ENCODE measurements at regions not wholly inside any gene's neighbourhood (a gene's known extent, or its start where the extent isn't known, plus 50 kb on each side); places are given as distances from the start of the nearest gene placed in this dataset.
"Not testable (repeated sequence)": the region's sequence is repeated elsewhere in the genome, so short reads cannot be mapped to it uniquely, and the experiment has no call there.

- 87% methylated on average over 1 of the region's 1 CpG for WGBS
- Histone ChIP-seq H3K4me1 (ENCODE audit: control insufficient read depth, insufficient read depth, low read length) (no peaks in the 10 kb centered on the region), H3K27me3 (ENCODE audit: control insufficient read depth, insufficient read depth) (no peaks in the 10 kb centered on the region), H3K4me3 (ENCODE audit: low read length) (no peak overlapping the region), H3K27ac (ENCODE audit: low read length) (no peak overlapping the region), H3K9me3 (ENCODE audit: control insufficient read depth, low read length) (no peaks in the 10 kb centered on the region)
- ATAC-seq, result no peak
- DNase-seq, result no peak
- intact Hi-C loops (cut with DNase I), result no loop called here
Observed at GRCh38 chr7:56213574-56213973, 97.4 kb upstream of the NUPR2 start.

DNA sequence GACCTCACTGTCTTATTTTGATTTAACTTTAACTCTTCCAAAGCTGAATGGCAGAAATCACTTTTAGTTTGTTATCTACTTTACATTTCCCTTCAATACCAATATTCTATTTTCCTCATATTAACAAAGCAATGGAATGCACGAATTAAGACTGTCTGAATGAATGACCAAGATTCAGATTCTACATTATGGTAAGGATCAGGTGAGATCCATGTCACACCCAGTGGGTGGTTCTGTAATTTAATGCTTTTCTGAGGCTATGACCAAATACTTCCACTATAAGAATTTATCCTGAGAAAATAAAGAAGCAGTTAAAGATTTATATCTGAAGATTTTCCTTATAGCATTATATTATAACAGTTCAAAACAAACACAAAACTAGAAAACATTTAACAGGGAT is 90.2 kb upstream of the NUPR2 start:
- no peaks in the 10 kb centered on the region for H3K4me1 ChIP-seq (ENCODE audit: control insufficient read depth, insufficient read depth, low read length)
- H3K9me3 ChIP-seq (ENCODE audit: control insufficient read depth, low read length), result no peaks in the 10 kb centered on the region
- 32% methylated on average over 1 of the region's 1 CpG for WGBS
- ATAC-seq (no peak), DNase-seq (no peak)
- intact Hi-C loops (cut with DNase I), result no loop called here
- no peak overlapping the region for H3K4me3 ChIP-seq (ENCODE audit: low read length)
- H3K27ac ChIP-seq (ENCODE audit: low read length), result no peak overlapping the region
- no peaks in the 10 kb centered on the region for H3K27me3 ChIP-seq (ENCODE audit: control insufficient read depth, insufficient read depth)

GRCh38 chr7:56199639-56200038 is 83.4 kb upstream of the NUPR2 start:
- Histone ChIP-seq H3K27ac (ENCODE audit: low read length) (no peak overlapping the region), H3K4me1 (ENCODE audit: control insufficient read depth, insufficient read depth, low read length) (no peaks in the 10 kb centered on the region), H3K27me3 (ENCODE audit: control insufficient read depth, insufficient read depth) (no peaks in the 10 kb centered on the region), H3K9me3 (ENCODE audit: control insufficient read depth, low read length) (peaks cover 2% of the 10 kb centered on the region), H3K4me3 (ENCODE audit: low read length) (no peak overlapping the region)
- DNase-seq (no peak), ATAC-seq (no peak)
- intact Hi-C loops (cut with DNase I), result no loop called here
- WGBS, result 64% methylated on average over 4 of the region's 4 CpGs

DNA sequence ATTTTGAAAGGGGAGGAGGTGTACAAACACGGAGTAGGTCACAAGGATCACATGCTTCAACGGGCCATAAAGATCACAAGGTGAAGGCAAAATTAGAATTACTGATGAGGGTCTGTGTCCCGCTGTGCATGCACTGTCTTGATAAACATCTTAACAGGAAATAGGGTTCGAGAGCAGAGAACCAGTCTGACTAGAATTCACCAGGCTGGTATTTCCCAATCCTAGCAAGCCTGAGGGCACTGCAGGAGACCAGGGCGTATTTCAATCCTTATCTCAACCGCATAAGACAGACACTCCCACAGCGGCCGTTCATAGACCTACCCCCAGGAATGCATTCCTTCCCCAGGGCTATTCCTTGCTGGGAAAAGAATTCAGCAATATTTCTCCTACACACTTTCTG is 80.0 kb upstream of the NUPR2 start:
- intact Hi-C loops (cut with DNase I); H3K4me1 ChIP-seq (ENCODE audit: control insufficient read depth, insufficient read depth, low read length); H3K27ac ChIP-seq (ENCODE audit: low read length); DNase-seq; H3K4me3 ChIP-seq (ENCODE audit: low read length); H3K9me3 ChIP-seq (ENCODE audit: control insufficient read depth, low read length); ATAC-seq; H3K27me3 ChIP-seq (ENCODE audit: control insufficient read depth, insufficient read depth): not testable (repeated sequence)
- WGBS, result 72% methylated on average over 8 of the region's 8 CpGs

DNA sequence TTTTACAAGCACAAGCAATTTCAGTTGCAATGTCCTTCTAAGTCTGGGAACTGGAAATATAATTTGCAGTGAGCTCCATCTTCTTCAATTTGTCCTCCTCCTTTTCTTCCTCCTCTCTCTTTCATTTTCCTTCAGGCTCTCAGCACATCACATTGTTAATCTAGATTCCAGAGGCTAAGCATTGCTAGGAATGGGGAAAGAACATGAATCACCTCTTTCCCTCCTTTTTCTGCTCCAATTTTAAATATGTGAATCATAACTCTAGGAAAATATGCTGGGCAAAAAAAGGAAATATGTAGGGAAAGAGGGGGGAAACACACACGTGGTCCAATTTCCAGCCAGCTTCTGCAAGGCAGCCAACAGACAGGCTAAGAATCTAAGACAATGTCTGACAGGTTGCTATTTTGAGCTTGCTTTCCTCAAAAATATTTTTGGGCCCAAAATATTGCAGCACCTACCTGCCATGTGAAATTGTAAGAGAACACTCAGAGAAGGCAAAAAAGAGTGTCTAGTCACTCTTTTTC is 72.7 kb upstream of the NUPR2 start:
- no peak overlapping the region for H3K27ac ChIP-seq (ENCODE audit: low read length)

GRCh38 chr7:56188376-56188775 is 72.2 kb upstream of the NUPR2 start:
- Histone ChIP-seq H3K27ac (ENCODE audit: low read length) (no peak overlapping the region), H3K4me1 (ENCODE audit: control insufficient read depth, insufficient read depth, low read length) (no peaks in the 10 kb centered on the region), H3K4me3 (ENCODE audit: low read length) (no peak overlapping the region), H3K27me3 (ENCODE audit: control insufficient read depth, insufficient read depth) (no peaks in the 10 kb centered on the region), H3K9me3 (ENCODE audit: control insufficient read depth, low read length) (no peaks in the 10 kb centered on the region)
- ATAC-seq, result no peak
- DNase-seq, result no peak
- intact Hi-C loops (cut with DNase I), result no loop called here
- WGBS, result 19% methylated on average over 1 of the region's 1 CpG

More for the DNA sequence above, 72.7 kb upstream of the NUPR2 start:
- DNase-seq (no peak), ATAC-seq (no peak)
- no peaks in the 10 kb centered on the region for H3K9me3 ChIP-seq (ENCODE audit: control insufficient read depth, low read length)
- no peaks in the 10 kb centered on the region for H3K4me1 ChIP-seq (ENCODE audit: control insufficient read depth, insufficient read depth, low read length)
- 13% methylated on average over 1 of the region's 1 CpG for WGBS
- H3K4me3 ChIP-seq (ENCODE audit: low read length), result no peak overlapping the region
- no peaks in the 10 kb centered on the region for H3K27me3 ChIP-seq (ENCODE audit: control insufficient read depth, insufficient read depth)
- intact Hi-C loops (cut with DNase I), result no loop called here

DNA sequence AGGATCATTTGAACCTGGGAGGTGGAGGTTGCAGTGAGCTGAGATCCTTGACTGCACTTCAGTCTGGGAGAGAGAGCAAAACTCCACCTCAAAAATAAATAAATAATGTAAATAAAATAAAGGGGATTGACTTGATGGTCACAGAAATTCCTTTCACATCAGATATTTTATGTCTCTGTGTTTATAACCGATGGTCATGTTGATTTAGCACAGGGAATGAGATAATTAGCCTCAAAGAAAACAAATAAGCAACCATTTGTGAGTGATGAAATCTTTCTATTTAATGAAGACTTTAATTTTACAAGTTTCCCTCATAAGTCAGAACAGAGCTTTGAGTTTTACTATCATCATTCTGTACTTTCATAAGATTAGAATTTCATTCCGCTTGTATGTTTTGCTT is 64.8 kb upstream of the NUPR2 start:
- Histone ChIP-seq H3K27me3 (ENCODE audit: control insufficient read depth, insufficient read depth) (no peaks in the 10 kb centered on the region), H3K4me3 (ENCODE audit: low read length) (no peak overlapping the region), H3K4me1 (ENCODE audit: control insufficient read depth, insufficient read depth, low read length) (no peaks in the 10 kb centered on the region), H3K9me3 (ENCODE audit: control insufficient read depth, low read length) (no peaks in the 10 kb centered on the region), H3K27ac (ENCODE audit: low read length) (no peak overlapping the region)
- ATAC-seq (no peak), DNase-seq (no peak)
- intact Hi-C loops (cut with DNase I), result no loop called here
- WGBS, result 71% methylated on average over 2 of the region's 2 CpGs

GRCh38 chr7:56175771-56176170 is 59.6 kb upstream of the NUPR2 start:
- H3K4me3 ChIP-seq (ENCODE audit: low read length), result peak overlapping the region; percentile 37
- intact Hi-C loops (cut with DNase I), result no loop called here
- H3K9me3 ChIP-seq (ENCODE audit: control insufficient read depth, low read length), result no peaks in the 10 kb centered on the region
- H3K4me1 ChIP-seq (ENCODE audit: control insufficient read depth, insufficient read depth, low read length), result no peaks in the 10 kb centered on the region
- ATAC-seq, result peak in 1 of 2 donors; percentile 39
- WGBS, result 28% methylated on average over 13 of the region's 13 CpGs
- no peaks in the 10 kb centered on the region for H3K27me3 ChIP-seq (ENCODE audit: control insufficient read depth, insufficient read depth)
- no peak overlapping the region for H3K27ac ChIP-seq (ENCODE audit: low read length)
- no peak for DNase-seq

- H3K27ac ChIP-seq (ENCODE audit: low read length), result no peak overlapping the region
- 6% methylated on average over 80 of the region's 81 CpGs for WGBS
- no peaks in the 10 kb centered on the region for H3K9me3 ChIP-seq (ENCODE audit: control insufficient read depth, low read length)
- H3K4me3 ChIP-seq (ENCODE audit: low read length), result peak overlapping the region; percentile 37
- no peaks in the 10 kb centered on the region for H3K27me3 ChIP-seq (ENCODE audit: control insufficient read depth, insufficient read depth)
- peak; percentile 58 to 76 (median 71) for DNase-seq
- intact Hi-C loops (cut with DNase I), result no loop called here
- no peaks in the 10 kb centered on the region for H3K4me1 ChIP-seq (ENCODE audit: control insufficient read depth, insufficient read depth, low read length)
- peak; percentile 65 to 86 for ATAC-seq
Observed at GRCh38 chr7:56174875-56175760, 58.9 kb upstream of the NUPR2 start.

DNA sequence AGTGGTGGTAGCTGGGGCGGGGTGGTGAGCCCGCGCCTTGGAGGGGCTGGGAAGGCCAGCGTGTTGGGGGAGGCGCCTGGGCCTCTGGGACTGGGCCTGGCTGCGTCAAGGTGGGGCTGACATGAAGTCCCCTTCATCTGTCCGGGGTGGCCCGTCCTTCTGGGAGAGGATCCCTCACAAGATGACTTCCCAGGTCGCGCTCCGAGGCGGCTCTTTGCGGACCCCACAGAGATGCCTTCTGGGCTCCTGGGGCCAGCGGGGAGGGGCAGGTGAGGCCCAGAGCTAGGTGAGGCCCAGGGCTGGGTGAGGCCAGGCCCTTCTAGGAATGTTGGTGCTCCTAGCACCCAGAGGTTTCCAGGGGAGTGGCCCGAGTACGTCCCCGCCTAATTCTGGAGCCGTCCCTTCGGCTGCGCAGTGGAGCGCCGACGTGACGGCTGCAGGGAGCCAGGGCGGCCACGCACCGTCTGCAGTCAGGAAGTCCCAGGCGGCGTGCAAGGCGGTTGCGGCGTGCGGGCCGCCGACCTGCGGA is 58.2 kb upstream of the NUPR2 start:
- no peaks in the 10 kb centered on the region for H3K27me3 ChIP-seq (ENCODE audit: control insufficient read depth, insufficient read depth)
- H3K4me3 ChIP-seq (ENCODE audit: low read length), result no peak overlapping the region
- DNase-seq, result peak in 1 of 3 donors; percentile 36
- H3K4me1 ChIP-seq (ENCODE audit: control insufficient read depth, insufficient read depth, low read length), result no peaks in the 10 kb centered on the region
- intact Hi-C loops (cut with DNase I), result no loop called here
- no peak overlapping the region for H3K27ac ChIP-seq (ENCODE audit: low read length)
- no peaks in the 10 kb centered on the region for H3K9me3 ChIP-seq (ENCODE audit: control insufficient read depth, low read length)
- WGBS, result 31% methylated on average over 36 of the region's 36 CpGs
- ATAC-seq, result peak; percentile 15 to 42

Data from right cardiac atrium (tissue), 5 donors.